EH (cell line): ENCODE measurements at regions not wholly inside any gene's neighbourhood (a gene's known extent, or its start where the extent isn't known, plus 50 kb on each side); places are given as distances from the start of the nearest gene placed in this dataset.
"Not testable (repeated sequence)": the region's sequence is repeated elsewhere in the genome, so short reads cannot be mapped to it uniquely, and the experiment has no call there.

Experiments
- DNase-seq: peaks from one replicate; pipeline ENCODE4 v3.0.0-alpha.2; 2015; ENCODE audit warnings: low read depth

DNA sequence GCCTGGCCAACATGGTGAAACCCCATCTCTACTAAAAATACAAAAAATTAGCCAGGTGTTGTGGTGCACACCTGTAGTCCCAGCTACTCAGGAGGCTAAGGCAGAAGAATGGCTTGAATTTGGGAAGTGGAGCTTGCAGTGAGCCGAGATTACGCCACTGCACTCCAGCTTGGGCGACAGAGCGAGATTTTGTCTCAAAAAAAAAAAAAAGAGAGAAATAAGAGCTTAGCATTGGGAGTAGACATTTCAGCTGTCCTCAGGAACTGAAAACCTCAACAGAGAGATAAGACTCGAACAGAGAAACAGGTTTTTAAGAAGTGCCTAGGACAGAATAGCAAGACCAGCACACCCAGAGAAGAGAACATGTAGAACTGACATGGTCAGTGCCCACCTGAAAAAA is 262.6 kb upstream of the RAB4A start:
- DNase-seq = not testable (repeated sequence)

DNA sequence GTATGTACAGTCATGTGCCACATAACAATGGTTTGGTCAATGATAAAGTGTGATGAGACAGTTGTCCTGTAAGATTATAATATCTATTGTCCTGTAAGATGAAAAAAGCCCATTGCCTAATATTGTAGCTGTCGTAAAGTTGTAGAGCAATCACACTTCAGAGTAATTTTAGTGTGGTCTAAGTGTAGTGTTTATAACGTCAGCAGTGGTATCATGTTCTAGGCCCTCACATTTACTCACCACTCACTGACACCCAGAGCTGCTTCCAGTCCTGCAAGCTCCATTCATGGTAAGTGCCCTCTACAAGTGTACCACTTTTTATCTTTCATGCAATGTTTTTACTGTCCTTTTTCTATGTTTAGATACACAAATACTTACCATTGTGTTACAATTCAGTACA is 259.9 kb upstream of the RAB4A start:
- no peak for DNase-seq

- DNase-seq = no peak
These were observed 258.1 kb upstream of the RAB4A start for GRCh38 chr1:229012823-229013222.

GRCh38 chr1:229013981-229014380 is 256.9 kb upstream of the RAB4A start:
- DNase-seq = no peak

- DNase-seq = no peak
These were observed 255.1 kb upstream of the RAB4A start for GRCh38 chr1:229015806-229016205.

DNA sequence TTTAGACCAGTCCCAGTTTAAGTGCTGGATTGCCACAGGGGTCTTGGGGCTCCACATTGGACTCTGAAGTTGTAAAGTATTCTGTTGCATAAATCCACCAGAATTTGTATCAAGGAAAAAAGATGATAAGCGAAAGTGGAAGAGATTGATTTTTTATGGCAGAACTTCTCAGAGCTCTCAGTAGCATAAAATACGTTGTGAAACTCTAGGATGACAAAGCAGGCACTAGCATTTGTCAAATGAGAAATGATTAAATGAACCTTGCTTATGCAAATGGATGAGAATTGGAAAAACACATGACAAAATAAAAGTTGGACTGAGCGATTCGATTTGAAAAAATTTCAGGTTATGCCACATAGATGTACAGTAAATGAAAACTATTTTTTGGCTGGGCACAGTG is 253.8 kb upstream of the RAB4A start:
- DNase-seq = no peak

DNA sequence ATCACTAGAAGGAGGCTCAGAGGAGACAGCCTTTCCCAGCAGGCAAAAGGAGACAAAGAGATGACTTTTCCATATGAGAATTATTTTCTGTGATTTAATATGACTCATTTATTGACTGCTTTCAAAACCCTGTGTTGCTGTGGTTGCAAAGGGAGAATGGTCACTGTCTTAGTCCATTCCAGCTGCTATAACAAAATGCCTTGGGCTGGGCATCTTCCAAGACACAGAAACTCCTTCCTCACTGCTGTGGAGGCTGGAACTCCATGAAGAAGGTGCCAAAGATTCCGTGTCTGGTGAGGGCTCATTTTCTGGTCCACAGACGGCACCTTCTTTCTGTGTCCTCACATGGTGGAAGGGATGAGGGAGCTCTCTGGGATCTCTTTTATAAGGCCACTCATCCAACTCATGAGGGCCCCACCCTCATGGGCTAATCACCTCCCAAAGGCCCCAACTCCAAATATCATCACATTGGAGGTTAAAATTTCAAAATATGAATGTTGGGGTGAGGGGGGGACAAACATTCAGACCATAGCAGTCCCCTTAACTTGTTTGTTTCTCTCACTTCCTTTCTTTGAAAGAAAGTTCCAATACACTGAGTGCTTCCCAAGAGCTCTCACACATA is 252.1 kb upstream of the RAB4A start:
- no peak for DNase-seq

GRCh38 chr1:229019663-229020271 is 251.1 kb upstream of the RAB4A start:
- no peak for DNase-seq

- DNase-seq = not testable (repeated sequence)
These were observed 249.9 kb upstream of the RAB4A start for GRCh38 chr1:229021034-229021433.

- DNase-seq = no peak
These were observed 248.1 kb upstream of the RAB4A start for GRCh38 chr1:229022595-229023333.

- no peak for DNase-seq
These were observed 247.1 kb upstream of the RAB4A start for GRCh38 chr1:229023651-229024300.

DNA sequence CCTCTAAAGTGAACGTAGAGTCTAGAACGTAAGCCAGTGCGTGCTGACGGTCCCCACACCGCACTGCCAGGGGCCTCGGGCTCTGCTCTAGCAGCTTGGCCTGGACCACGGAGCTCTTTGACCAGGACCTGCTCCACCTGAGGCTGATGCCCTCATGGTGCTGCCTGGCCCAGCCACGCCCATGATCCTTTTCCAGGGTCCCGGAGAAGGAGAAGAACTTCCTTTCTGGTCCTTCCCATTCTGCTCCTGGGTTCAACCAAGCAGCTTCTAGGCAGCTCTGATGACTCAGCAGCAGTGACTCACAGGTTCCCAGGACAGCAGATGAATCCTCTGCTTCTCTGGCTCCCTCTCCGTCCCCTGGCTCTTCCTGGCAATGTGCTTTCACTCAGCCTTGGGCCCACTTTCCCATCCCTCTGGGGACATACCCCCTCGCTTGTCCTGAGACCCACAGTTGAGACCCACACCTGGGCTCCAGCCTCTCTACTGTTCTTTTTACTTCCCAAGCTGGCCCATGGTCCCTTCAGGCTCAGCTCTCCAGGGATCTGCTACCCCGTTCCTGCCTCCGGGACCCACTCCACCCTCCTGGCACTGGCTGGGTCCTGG is 246.3 kb upstream of the RAB4A start:
- DNase-seq = peak; percentile 88

GRCh38 chr1:229025576-229025975 is 245.3 kb upstream of the RAB4A start:
- DNase-seq = no peak

GRCh38 chr1:229027158-229027557 is 243.8 kb upstream of the RAB4A start:
- no peak for DNase-seq

DNA sequence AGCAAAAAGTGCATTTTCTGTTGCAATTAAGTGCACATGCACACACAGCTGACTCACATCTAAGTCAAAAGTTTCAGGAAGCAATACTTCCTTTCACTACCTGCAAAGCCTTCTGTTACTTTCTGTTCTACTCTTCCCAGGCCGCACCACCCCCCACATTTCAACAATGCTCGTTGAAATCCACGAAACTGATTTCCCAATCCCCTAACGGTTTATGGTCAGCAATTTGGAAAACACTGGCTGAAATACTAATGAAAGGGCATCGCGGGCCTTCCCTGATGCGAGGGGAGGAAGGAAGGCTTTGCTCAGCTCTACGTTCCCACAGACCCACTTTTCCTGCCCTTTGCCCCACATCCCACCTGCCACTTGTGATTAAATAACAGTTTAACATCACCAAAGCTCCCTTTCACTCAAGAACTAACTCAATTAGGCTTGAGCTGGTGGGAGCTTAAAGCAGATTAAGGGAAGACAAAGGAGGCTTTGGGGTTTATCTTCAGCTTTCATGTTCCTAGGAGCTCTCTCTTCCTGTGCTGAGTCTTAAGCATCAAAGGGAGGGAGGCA is 243.2 kb upstream of the RAB4A start:
- DNase-seq = no peak

DNA sequence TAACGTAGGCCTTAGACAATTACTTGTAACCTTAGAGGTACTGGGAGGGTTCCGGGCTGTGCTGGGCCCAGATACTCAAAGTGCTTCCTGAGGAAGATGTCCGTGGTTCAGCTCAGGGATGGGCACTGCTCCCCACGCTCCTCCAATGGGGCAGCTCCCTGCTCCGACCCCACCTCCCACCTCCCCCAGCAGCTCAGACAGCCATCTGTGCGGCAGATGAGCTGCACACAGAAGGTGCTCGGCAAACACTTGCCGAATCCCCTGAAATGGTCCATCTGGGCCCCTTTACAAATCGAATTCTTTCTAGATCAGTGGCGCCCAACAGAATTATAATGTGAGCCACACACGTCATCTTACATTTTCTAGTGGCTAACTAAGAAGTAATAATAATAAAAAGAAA is 242.4 kb upstream of the RAB4A start:
- no peak for DNase-seq

- no peak for DNase-seq
These were observed 241.7 kb upstream of the RAB4A start for GRCh38 chr1:229028987-229029878.

GRCh38 chr1:229029879-229030235 is 241.1 kb upstream of the RAB4A start:
- DNase-seq = no peak

GRCh38 chr1:229030630-229031029 is 240.3 kb upstream of the RAB4A start:
- no peak for DNase-seq

- no peak for DNase-seq
These were observed 239.8 kb upstream of the RAB4A start for GRCh38 chr1:229031061-229031460.
